Erythroblast (primary cell): ENCODE measurements at regions not wholly inside any gene's neighbourhood (a gene's known extent, or its start where the extent isn't known, plus 50 kb on each side); places are given as distances from the start of the nearest gene placed in this dataset.

Experiments
- GATA1 ChIP-seq: IDR thresholded peaks from 2 replicates; pipeline ENCODE4 v1.6.1; 2011; ENCODE audit warnings: low read depth, mild to moderate bottlenecking, control low read depth, low read length, moderate library complexity
- POLR2A ChIP-seq: IDR thresholded peaks from 2 replicates; pipeline ENCODE4 v1.6.1; 2011; ENCODE audit warnings: mild to moderate bottlenecking, low read length

- no peak for TF ChIP-seq POLR2A
- TF ChIP-seq GATA1: no peak
These were observed 154.0 kb upstream of the ZNF92 start for GRCh38 chr7:65219623-65220022.
